GM12872 (cell line): ENCODE measurements at regions not wholly inside any gene's neighbourhood (a gene's known extent, or its start where the extent isn't known, plus 50 kb on each side); places are given as distances from the start of the nearest gene placed in this dataset.

ENCODE experiments used
- TF ChIP-seq, protein P1 (sequence below): IDR thresholded peaks from 3 replicates; pipeline ENCODE4 v1.5.1; 2011; ENCODE audit warnings: low read depth, mild to moderate bottlenecking, low read length, moderate library complexity; ENCODE audit not compliant: insufficient read depth

DNA sequence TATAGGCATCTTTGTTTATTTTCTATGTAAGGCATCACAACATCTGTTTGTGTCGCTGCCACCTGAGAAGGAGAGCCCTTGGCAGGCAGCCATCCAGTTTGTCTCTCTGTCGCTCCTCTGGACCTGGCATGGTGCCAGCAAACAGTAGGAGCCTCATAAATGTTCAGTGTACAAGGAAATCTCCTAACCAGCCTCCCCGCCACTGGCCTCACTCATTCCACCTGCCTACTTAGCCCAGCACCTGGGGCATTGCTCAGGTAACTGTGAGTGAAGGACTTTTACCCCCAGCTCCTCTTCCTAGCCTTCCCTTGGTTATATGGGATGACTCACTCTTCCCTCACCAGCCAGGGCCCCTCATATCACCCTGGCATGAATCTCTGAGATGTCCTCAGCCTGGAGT, 61.7 kb upstream of the NPTX2 start:
- TF ChIP-seq, protein P1, sequence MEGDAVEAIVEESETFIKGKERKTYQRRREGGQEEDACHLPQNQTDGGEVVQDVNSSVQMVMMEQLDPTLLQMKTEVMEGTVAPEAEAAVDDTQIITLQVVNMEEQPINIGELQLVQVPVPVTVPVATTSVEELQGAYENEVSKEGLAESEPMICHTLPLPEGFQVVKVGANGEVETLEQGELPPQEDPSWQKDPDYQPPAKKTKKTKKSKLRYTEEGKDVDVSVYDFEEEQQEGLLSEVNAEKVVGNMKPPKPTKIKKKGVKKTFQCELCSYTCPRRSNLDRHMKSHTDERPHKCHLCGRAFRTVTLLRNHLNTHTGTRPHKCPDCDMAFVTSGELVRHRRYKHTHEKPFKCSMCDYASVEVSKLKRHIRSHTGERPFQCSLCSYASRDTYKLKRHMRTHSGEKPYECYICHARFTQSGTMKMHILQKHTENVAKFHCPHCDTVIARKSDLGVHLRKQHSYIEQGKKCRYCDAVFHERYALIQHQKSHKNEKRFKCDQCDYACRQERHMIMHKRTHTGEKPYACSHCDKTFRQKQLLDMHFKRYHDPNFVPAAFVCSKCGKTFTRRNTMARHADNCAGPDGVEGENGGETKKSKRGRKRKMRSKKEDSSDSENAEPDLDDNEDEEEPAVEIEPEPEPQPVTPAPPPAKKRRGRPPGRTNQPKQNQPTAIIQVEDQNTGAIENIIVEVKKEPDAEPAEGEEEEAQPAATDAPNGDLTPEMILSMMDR: no peak

DNA sequence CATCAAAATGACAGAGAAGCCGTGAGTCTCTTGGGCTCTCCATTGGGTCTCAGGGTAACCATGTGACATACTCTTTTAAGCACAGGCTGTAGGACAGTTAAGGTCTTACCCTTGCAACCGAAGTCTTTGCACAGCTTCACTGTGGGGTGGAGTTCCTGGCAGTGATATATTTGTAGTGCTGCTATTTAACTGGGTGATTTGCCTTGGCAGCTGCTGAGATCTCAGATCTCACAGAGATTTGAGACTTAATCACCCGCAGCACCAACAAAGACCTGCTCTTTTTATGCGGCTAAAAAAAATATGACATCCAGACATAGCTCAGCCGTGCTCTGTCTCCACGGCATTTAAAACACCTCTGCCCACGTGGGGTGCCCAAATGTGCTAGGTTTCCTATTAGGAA, 63.4 kb upstream of the NPTX2 start:
- TF ChIP-seq, protein P1: no peak

DNA sequence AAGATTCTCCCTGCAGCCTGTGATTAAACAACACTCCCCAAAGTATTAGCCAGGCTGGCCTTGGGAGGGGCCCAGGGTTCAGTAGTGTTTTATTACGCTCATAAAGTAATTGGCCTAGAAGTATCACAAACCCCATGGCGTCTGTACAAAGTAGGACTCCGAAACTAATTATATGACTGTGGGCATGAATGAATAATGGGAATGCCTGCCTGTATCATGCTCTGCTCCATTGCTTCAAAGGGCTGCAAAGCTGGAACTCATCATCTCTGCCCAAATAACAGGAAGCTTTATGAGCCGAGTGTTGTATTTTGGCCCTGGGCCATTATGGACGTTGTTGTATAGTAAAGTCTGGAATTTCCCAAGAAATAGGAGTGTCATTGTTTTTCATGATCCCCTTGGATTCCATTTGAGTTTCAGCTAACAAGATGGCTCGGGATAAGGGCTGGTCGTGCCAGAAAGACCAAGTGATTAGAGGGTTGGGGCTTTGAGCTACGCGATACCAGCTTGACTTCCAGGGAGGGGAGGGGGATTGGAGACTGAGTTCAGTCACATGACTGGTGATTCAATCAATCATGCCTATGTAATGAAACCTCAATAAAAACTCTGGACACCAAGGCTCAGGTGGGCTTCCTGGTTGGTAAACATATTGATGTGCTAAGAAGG, 65.3 kb upstream of the NPTX2 start:
- TF ChIP-seq, protein P1: no peak

DNA sequence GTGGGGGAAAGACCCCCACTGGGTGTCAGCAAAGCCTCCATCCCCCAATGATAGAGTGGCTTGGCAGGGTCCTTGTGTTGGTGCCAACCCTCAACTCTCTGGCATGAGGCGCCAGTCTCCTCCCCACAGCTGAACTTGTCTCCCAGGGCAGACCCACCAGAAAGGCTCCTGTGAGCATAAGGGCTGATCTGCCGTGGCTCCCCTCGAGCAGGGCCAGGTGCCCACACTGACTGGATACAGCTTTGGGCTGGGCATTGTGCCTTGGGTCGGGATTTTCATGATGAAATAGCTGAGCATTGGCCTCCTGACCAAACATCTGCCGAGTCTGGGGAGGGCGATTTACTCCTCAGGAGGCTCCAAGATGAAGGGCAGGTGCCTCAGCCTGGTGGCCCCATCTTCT, 68.1 kb upstream of the NPTX2 start:
- TF ChIP-seq, protein P1: no peak

DNA sequence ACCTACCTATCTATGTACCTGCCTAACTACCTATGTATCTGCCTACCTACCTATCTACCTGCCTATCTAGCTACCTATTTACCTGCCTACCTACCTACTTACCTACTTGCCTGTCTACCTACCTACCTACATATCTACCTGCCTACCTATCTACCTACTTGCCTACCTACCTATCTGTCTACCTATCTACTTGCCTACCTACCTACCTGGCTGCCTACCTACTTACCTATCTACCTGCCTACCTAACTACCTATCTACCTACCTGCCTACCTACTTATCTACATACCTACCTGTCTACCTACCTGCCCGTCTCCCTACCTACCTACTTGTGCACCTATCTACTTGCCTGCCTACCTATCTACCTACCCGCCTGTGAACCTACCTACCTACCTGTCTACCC, 68.7 kb upstream of the NPTX2 start:
- TF ChIP-seq, protein P1: no peak

DNA sequence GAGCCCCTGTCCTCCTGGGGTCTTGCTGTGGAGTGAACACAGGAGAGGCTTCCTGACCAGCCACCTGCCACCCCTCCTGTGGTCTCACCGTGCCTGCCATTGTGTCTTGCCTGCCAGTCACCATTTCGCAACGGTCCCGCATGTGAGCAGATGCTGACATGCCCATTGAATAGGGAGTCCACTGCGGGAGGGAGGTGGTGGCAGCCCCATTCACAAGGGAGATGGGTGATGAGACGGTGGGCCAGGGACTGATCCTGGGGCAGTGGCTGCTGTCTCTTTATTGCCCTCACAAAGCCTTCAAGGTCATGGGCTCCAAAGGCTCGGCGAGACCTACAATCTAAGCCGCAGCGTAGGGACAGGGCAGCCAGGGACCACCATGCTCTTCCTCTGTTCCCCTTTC, 76.0 kb upstream of the NPTX2 start:
- TF ChIP-seq, protein P1: no peak

DNA sequence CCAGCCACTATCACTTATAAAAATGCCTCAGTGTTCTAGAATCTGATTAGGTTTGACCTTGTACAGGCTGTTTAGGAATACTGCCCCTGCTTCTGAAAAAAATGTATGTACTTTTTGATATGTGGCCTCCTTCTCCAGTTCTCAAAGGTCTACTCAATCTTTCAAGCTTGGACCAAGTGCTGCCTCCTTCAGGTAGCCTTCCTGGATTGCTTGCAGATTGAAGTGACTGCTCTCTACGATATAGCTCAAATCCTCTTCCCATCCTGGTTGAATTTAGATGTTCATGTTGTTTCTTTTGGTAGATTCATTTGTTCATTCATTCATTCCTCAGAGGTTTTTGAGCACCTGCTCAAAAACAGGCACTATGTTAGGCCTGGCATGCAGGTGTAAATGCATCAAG, 77.2 kb upstream of the NPTX2 start:
- TF ChIP-seq, protein P1: no peak

DNA sequence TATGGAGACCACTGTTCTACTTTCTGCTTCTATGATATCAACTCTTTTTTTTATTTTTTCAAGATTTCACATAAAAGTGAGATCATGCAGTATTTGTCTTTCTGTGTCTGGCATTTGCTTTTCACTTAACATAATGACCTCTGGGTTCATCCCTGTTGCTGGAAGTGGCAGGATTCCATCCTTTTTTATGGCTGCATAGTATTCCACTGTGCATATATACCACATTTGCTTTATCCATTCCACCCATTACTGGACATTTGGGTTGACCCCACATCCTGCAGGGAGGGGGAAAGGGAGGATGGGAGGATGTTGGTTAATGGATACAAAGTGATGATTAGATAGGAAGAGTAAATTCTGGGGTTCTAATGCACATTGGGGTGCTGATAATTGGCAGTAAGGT, 80.3 kb upstream of the NPTX2 start:
- TF ChIP-seq, protein P1: no peak
